SK-N-SH (cell line): ENCODE measurements at regions not wholly inside any gene's neighbourhood (a gene's known extent, or its start where the extent isn't known, plus 50 kb on each side); places are given as distances from the start of the nearest gene placed in this dataset.
"Not testable (repeated sequence)": the region's sequence is repeated elsewhere in the genome, so short reads cannot be mapped to it uniquely, and the experiment has no call there.

Source experiments
- EP300 ChIP-seq, 2 experiments: IDR thresholded peaks; 2 replicates each; pipeline versions ENCODE4 v1.4.0 to v1.6.1; 2012; ENCODE audit warnings: borderline replicate concordance in 1 of 2, low read depth in 1 of 2, low read length in 1 of 2
- EZH2phosphoT487 ChIP-seq: fragments of 200-600 bp; sonication (generic); IDR thresholded peaks from 2 replicates; pipeline ENCODE4 v1.6.1; 2017; ENCODE audit warnings: low read depth, mixed run types, mild to moderate bottlenecking, antibody characterized with exemption, moderate library complexity, borderline replicate concordance
- JUND ChIP-seq: IDR thresholded peaks from 2 replicates; pipeline ENCODE4 v1.4.0; 2012
- NRF1 ChIP-seq: IDR thresholded peaks from 2 replicates; pipeline ENCODE4 v1.6.1; 2012; ENCODE audit warnings: low read depth, mild to moderate bottlenecking, low read length
- POLR2AphosphoS5 ChIP-seq: IDR thresholded peaks from 2 replicates; pipeline ENCODE4 v1.6.1; 2012; ENCODE audit warnings: low read depth, low read length
- RAD21 ChIP-seq: IDR thresholded peaks from 2 replicates; pipeline ENCODE4 v1.6.1; 2012; ENCODE audit warnings: mild to moderate bottlenecking, low read length
- REST ChIP-seq: IDR thresholded peaks from 2 replicates; pipeline ENCODE4 v1.6.1; 2012; ENCODE audit warnings: mild to moderate bottlenecking, low read depth, low read length, moderate library complexity
- SIN3A ChIP-seq: IDR thresholded peaks from 2 replicates; pipeline ENCODE4 v1.6.1; 2012; ENCODE audit warnings: low read depth, mild to moderate bottlenecking, low read length, moderate library complexity, borderline replicate concordance
- TAF1 ChIP-seq: IDR thresholded peaks from 2 replicates; pipeline ENCODE4 v1.6.1; 2012; ENCODE audit warnings: low read depth, mild to moderate bottlenecking, low read length, moderate library complexity, borderline replicate concordance
- TF ChIP-seq, protein P1 (sequence below): IDR thresholded peaks from 2 replicates; pipeline ENCODE4 v1.4.0; 2012; ENCODE audit warnings: low read depth, borderline replicate concordance
- TF ChIP-seq, protein P2 (sequence below): fragments of 200-600 bp; sonication (generic); IDR thresholded peaks from 2 replicates; pipeline ENCODE4 v1.6.1; 2017; ENCODE audit warnings: antibody characterized with exemption, mild to moderate bottlenecking, moderate library complexity
- TF ChIP-seq, protein P3 (sequence below): IDR thresholded peaks from 2 replicates; pipeline ENCODE4 v1.4.0; 2012; ENCODE audit warnings: low read depth, borderline replicate concordance
- TF ChIP-seq, protein P4 (sequence below): fragments of 150-350 bp; IDR thresholded peaks from 2 replicates; pipeline ENCODE4 v1.6.1; 2017; ENCODE audit warnings: antibody characterized with exemption, low read length, low read depth, borderline replicate concordance

GRCh38 chr9:92198237-92198636 is 83.0 kb upstream of the SPTLC1 start:
- TF ChIP-seq TAF1; EP300 (IDR thresholded peaks at IDR 0.05; ENCODE audit: borderline replicate concordance in 1 of 2, low read depth in 1 of 2, low read length in 1 of 2); NRF1; REST; EZH2phosphoT487; RAD21; SIN3A; JUND; POLR2AphosphoS5: not testable (repeated sequence)
- TF ChIP-seq, protein P1, sequence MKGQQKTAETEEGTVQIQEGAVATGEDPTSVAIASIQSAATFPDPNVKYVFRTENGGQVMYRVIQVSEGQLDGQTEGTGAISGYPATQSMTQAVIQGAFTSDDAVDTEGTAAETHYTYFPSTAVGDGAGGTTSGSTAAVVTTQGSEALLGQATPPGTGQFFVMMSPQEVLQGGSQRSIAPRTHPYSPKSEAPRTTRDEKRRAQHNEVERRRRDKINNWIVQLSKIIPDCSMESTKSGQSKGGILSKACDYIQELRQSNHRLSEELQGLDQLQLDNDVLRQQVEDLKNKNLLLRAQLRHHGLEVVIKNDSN: not testable (repeated sequence)
- TF ChIP-seq, protein P2, sequence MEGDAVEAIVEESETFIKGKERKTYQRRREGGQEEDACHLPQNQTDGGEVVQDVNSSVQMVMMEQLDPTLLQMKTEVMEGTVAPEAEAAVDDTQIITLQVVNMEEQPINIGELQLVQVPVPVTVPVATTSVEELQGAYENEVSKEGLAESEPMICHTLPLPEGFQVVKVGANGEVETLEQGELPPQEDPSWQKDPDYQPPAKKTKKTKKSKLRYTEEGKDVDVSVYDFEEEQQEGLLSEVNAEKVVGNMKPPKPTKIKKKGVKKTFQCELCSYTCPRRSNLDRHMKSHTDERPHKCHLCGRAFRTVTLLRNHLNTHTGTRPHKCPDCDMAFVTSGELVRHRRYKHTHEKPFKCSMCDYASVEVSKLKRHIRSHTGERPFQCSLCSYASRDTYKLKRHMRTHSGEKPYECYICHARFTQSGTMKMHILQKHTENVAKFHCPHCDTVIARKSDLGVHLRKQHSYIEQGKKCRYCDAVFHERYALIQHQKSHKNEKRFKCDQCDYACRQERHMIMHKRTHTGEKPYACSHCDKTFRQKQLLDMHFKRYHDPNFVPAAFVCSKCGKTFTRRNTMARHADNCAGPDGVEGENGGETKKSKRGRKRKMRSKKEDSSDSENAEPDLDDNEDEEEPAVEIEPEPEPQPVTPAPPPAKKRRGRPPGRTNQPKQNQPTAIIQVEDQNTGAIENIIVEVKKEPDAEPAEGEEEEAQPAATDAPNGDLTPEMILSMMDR: not testable (repeated sequence)
- TF ChIP-seq, protein P3, sequence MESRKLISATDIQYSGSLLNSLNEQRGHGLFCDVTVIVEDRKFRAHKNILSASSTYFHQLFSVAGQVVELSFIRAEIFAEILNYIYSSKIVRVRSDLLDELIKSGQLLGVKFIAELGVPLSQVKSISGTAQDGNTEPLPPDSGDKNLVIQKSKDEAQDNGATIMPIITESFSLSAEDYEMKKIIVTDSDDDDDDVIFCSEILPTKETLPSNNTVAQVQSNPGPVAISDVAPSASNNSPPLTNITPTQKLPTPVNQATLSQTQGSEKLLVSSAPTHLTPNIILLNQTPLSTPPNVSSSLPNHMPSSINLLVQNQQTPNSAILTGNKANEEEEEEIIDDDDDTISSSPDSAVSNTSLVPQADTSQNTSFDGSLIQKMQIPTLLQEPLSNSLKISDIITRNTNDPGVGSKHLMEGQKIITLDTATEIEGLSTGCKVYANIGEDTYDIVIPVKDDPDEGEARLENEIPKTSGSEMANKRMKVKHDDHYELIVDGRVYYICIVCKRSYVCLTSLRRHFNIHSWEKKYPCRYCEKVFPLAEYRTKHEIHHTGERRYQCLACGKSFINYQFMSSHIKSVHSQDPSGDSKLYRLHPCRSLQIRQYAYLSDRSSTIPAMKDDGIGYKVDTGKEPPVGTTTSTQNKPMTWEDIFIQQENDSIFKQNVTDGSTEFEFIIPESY: not testable (repeated sequence)
- TF ChIP-seq, protein P4, sequence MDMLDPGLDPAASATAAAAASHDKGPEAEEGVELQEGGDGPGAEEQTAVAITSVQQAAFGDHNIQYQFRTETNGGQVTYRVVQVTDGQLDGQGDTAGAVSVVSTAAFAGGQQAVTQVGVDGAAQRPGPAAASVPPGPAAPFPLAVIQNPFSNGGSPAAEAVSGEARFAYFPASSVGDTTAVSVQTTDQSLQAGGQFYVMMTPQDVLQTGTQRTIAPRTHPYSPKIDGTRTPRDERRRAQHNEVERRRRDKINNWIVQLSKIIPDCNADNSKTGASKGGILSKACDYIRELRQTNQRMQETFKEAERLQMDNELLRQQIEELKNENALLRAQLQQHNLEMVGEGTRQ: not testable (repeated sequence)
